ENCODE measurements at regions not wholly inside any gene's neighbourhood (a gene's known extent, or its start where the extent isn't known, plus 50 kb on each side); places are given as distances from the start of the nearest gene placed in this dataset.
"Not testable (repeated sequence)": the region's sequence is repeated elsewhere in the genome, so short reads cannot be mapped to it uniquely, and the experiment has no call there.

- DNase-seq, result no peak
Observed at GRCh38 chr5:51034222-51034901, 348.9 kb upstream of the ISL1 start.

GRCh38 chr5:51039424-51040329 is 343.6 kb upstream of the ISL1 start:
- no peak for DNase-seq

DNA sequence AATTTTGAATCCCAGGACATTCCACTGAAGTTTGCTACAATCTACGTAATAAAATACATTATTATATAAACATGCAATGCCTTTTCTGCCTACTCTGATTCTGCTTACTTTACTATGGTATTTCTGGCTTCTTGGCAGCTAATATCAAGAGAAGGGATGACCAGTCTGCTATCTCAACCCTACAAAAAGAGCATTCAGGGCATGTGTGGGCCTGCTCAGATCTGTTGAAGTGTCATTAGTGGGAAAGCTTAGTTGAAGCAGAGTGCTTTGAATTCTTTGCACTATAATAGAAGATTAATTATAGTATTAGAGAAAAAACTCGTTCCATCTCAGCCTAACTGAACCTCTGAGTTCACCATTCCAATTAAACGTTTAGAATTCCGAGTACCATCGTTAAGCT is 339.5 kb upstream of the ISL1 start:
- DNase-seq, result no peak

GRCh38 chr5:51047369-51047768 is 335.9 kb upstream of the ISL1 start:
- no peak for DNase-seq

DNA sequence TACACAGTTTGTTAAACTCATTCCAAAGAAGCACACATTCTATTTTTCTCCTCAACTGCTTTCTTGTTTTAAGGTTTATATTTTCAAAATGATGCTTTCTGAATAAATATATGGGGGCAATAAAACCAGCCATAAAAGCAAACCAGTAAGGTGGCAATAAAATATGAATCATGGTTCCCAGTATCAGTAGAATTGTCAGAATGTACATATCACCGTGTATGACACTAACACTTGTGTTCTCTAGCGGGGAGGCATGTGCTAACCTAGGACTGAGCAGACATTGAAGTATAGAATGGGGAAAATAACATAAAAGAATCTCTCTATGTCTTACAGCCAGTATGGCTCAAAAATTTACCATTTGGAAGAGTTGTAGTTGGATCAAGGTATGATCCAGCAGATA is 329.9 kb upstream of the ISL1 start:
- no peak for DNase-seq

DNA sequence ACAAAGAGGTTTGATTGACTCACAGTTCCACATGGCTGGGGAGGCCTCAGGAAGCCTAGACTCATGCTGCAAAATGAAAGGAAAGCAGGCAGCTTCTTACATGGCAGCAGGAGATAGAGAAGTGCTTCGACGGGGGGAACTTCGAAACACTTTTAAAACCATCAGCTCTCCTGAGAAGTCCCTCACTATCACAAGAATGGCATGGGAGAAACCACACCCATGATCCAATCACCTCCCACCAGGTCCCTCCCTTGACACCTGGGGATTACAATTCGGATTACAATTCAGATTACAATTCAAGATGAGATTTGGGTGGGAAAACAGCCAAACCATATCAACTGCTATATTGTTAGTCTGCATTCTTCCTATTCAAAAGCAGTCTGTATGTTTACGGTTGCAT is 322.3 kb upstream of the ISL1 start:
- DNase-seq, result no peak

- no peak for DNase-seq
Observed at GRCh38 chr5:51072937-51073336, 310.3 kb upstream of the ISL1 start.

- no peak for DNase-seq
Observed at GRCh38 chr5:51082741-51083140, 300.5 kb upstream of the ISL1 start.

- no peak for DNase-seq
Observed at GRCh38 chr5:51091816-51092215, 291.4 kb upstream of the ISL1 start.

- no peak for DNase-seq
Observed at GRCh38 chr5:51095486-51095885, 287.8 kb upstream of the ISL1 start.

DNA sequence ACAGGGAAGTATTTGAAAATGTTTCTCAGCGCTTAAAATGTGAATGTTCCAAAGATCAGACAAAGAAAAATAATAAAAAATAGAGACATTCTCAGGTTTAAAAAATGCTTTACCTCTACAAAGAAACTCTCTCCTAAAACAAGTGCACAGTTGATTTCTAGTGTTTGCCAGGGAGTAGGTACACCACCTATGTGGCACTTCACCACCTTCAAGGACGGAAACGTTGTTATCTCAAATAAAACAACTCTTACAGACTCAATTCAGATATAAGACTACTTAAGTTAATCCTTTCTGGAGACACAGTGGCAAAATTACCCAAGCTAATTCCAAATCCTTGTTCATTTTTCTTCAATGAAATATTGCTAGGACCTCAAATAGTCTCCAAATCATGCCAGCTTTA is 286.4 kb upstream of the ISL1 start:
- DNase-seq, result no peak

GRCh38 chr5:51099173-51099853 is 283.9 kb upstream of the ISL1 start:
- DNase-seq, result no peak

DNA sequence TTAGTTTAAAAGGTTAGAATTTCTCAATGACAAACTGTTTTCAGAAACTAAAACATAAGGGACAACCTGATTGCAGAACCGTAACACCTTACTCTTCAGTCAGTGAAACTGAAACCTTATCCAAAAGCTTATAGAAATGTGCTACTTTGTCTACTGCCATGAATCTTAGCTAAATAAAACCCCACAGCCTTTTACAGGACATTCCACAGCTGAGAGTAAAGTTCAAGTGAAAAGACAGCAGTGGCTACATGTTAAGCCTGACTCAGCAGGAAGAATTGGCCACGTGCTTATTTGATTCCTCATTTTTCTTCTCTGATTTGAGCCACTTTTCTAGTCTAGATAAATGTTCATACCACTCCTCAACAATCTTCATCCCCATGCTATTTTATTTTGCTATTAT is 278.7 kb upstream of the ISL1 start:
- no peak for DNase-seq

DNA sequence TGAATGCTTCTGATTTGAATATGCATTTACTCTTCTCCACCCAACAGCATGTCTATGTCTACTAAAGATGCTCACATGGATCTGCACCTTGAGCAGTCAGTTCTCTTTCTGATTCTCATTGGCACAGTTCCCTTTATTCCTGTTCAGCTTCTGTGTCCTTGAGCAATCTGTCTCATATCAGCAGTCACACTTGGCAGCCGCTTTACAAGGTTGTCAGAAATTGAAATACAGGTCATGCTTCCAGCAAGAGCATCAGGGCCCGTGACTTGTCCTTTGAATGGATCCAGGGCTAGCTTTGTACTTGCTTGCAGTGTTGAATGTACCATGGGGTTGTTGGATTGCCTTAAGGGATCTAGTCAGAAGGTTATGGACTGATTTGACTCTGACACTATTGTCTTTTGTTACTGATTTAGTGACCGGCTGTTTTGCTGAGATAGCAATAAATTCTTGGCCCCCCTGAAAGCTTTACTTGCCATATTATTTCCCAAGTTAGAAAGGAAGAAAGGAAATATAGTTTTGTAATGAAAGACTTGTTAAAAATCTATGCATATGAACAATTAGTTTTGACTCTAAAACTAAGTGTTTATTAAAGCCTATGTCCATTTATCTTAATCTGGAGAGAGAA is 273.4 kb upstream of the ISL1 start:
- DNase-seq, result no peak

- DNase-seq, result no peak
Observed at GRCh38 chr5:51131266-51131665, 252.0 kb upstream of the ISL1 start.

- DNase-seq, result no peak
Observed at GRCh38 chr5:51138164-51138563, 245.1 kb upstream of the ISL1 start.

DNA sequence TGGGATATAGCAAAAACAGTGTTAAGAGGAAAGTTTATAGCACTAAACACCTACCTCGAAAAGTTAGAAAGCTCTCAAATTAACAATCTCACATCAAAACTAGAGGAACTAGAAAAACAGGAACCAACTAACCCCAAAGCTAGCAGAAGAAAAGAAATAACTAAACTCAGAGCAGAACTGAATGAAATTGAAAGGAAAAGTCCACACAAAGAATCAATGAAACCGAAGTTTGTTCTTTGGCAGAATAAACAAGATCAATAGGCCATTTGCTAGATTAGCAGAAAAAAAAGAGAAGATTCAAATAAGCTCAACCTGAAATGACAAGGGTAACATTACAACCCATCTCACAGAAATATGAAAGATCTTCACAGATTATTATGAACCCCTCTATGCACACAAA is 234.8 kb upstream of the ISL1 start:
- no peak for DNase-seq

GRCh38 chr5:51156222-51156621 is 227.0 kb upstream of the ISL1 start:
- DNase-seq, result no peak

DNA sequence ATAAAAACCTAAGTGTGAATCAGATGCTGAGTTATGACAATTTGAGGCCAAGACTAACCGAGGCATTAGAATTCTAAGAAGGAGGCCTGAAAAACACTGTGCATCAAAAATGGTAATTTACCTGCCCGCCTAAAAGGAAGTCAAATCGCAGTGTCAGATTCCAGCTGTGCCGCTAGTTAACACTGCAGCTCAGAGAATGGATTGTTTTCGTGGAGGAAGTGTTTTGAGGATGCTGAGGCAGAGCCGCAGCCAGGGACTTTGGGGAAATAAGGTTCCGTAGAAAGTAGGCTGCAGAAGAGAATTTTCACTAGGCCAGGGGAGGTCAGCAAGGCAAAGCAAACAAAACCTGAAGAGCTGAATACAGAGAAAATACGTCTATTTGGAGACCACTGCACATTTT is 226.4 kb upstream of the ISL1 start:
- DNase-seq, result no peak

DNA sequence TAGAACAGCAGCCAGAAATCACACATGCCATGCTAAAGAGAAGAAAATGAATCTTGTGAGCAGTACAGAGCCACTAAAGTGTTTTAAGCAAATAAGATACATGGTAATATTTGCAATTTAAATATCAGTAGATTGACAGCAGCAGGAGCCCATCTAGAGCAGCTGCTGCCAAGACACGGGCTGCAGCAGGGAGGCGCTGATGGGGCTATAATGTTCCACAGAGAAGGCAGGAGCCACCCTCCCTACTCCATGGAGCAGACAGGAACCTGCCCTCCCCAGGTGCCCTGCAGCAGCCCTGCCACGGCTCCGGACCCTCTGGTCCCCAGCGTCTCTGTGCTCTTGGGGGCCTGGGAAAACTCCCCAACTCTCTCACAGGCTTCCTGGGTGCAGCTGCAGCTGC is 224.1 kb upstream of the ISL1 start:
- no peak for DNase-seq

GRCh38 chr5:51159606-51160005 is 223.6 kb upstream of the ISL1 start:
- no peak for DNase-seq

GRCh38 chr5:51162245-51162644 is 221.0 kb upstream of the ISL1 start:
- DNase-seq, result no peak

- not testable (repeated sequence) for DNase-seq
Observed at GRCh38 chr5:51165621-51166020, 217.6 kb upstream of the ISL1 start.
